ENCODE measurements at regions not wholly inside any gene's neighbourhood (a gene's known extent, or its start where the extent isn't known, plus 50 kb on each side); places are given as distances from the start of the nearest gene placed in this dataset.

DNA sequence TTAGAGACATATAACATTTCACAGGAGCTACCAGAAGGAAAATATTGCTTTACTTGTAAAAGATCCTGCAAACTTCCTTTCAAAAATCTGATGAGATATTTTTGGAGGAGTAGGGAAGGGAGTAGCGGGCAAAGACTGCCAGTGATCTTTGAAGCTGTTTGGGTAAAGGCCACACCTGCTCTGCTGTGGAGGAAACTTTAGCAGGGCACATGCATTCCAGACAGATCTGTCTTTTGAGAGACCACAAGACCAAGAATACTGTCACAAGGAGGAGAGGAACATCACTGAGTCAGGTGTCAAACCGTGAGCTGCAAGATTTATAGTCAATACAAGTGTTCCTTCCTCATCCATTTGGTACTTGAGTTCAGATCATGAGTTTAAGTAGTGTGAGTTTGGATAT, 654.4 kb downstream of the DNAJB9 start:
- H3K4me2 ChIP-seq (ENCODE audit: insufficient read depth, low read length) = no peak overlapping the region
- no peaks in the 10 kb centered on the region for H3K9me3 ChIP-seq (ENCODE audit: low read depth, low read length)
- H2AFZ ChIP-seq (ENCODE audit: low read length) = no peak overlapping the region
- no peaks in the 10 kb centered on the region for H3K36me3 ChIP-seq (ENCODE audit: insufficient read depth, low read length)
- no peak overlapping the region for H3K4me3 ChIP-seq (ENCODE audit: insufficient read depth, low read length)
- TF ChIP-seq, protein P1, sequence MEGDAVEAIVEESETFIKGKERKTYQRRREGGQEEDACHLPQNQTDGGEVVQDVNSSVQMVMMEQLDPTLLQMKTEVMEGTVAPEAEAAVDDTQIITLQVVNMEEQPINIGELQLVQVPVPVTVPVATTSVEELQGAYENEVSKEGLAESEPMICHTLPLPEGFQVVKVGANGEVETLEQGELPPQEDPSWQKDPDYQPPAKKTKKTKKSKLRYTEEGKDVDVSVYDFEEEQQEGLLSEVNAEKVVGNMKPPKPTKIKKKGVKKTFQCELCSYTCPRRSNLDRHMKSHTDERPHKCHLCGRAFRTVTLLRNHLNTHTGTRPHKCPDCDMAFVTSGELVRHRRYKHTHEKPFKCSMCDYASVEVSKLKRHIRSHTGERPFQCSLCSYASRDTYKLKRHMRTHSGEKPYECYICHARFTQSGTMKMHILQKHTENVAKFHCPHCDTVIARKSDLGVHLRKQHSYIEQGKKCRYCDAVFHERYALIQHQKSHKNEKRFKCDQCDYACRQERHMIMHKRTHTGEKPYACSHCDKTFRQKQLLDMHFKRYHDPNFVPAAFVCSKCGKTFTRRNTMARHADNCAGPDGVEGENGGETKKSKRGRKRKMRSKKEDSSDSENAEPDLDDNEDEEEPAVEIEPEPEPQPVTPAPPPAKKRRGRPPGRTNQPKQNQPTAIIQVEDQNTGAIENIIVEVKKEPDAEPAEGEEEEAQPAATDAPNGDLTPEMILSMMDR (IDR thresholded peaks at IDR 0.05; ENCODE audit: extremely low read depth, low read depth, low read length) = no peak
- no peaks in the 10 kb centered on the region for H3K27me3 ChIP-seq (ENCODE audit: insufficient read depth, low read length)
- H4K20me1 ChIP-seq (ENCODE audit: insufficient read depth, low read length) = no peaks in the 10 kb centered on the region
- no peaks in the 10 kb centered on the region for H3K4me1 ChIP-seq (ENCODE audit: insufficient read depth, low read length)
- DNase-seq (ENCODE audit: insufficient read length, low spot score, missing footprints) = no peak
- H3K27ac ChIP-seq (ENCODE audit: low read depth, low read length) = no peak overlapping the region
- no peaks in the 10 kb centered on the region for H3K79me2 ChIP-seq (ENCODE audit: insufficient read depth, low read length)

- no peaks in the 10 kb centered on the region for H3K4me1 ChIP-seq (ENCODE audit: insufficient read depth, low read length)
- TF ChIP-seq, protein P1 (IDR thresholded peaks at IDR 0.05; ENCODE audit: extremely low read depth, low read depth, low read length) = no peak
- H3K4me2 ChIP-seq (ENCODE audit: insufficient read depth, low read length) = no peak overlapping the region
- H3K27ac ChIP-seq (ENCODE audit: low read depth, low read length) = no peak overlapping the region
- H4K20me1 ChIP-seq (ENCODE audit: insufficient read depth, low read length) = no peaks in the 10 kb centered on the region
- H3K79me2 ChIP-seq (ENCODE audit: insufficient read depth, low read length) = no peaks in the 10 kb centered on the region
- H3K4me3 ChIP-seq (ENCODE audit: insufficient read depth, low read length) = no peak overlapping the region
- no peaks in the 10 kb centered on the region for H3K27me3 ChIP-seq (ENCODE audit: insufficient read depth, low read length)
- H3K9me3 ChIP-seq (ENCODE audit: low read depth, low read length) = peaks cover 2% of the 10 kb centered on the region
- no peak for DNase-seq (ENCODE audit: insufficient read length, low spot score, missing footprints)
- no peak overlapping the region for H2AFZ ChIP-seq (ENCODE audit: low read length)
- H3K36me3 ChIP-seq (ENCODE audit: insufficient read depth, low read length) = no peaks in the 10 kb centered on the region
These were observed 657.0 kb downstream of the DNAJB9 start for GRCh38 chr7:109226699-109227098.

- H2AFZ ChIP-seq (ENCODE audit: low read length) = no peak overlapping the region
- H3K27me3 ChIP-seq (ENCODE audit: insufficient read depth, low read length) = no peaks in the 10 kb centered on the region
- no peaks in the 10 kb centered on the region for H3K4me1 ChIP-seq (ENCODE audit: insufficient read depth, low read length)
- no peaks in the 10 kb centered on the region for H3K9me3 ChIP-seq (ENCODE audit: low read depth, low read length)
- H3K36me3 ChIP-seq (ENCODE audit: insufficient read depth, low read length) = no peaks in the 10 kb centered on the region
- H3K4me3 ChIP-seq (ENCODE audit: insufficient read depth, low read length) = no peak overlapping the region
- no peaks in the 10 kb centered on the region for H4K20me1 ChIP-seq (ENCODE audit: insufficient read depth, low read length)
- no peaks in the 10 kb centered on the region for H3K79me2 ChIP-seq (ENCODE audit: insufficient read depth, low read length)
- TF ChIP-seq, protein P1 (IDR thresholded peaks at IDR 0.05; ENCODE audit: extremely low read depth, low read depth, low read length) = no peak
- no peak for DNase-seq (ENCODE audit: insufficient read length, low spot score, missing footprints)
- H3K27ac ChIP-seq (ENCODE audit: low read depth, low read length) = no peak overlapping the region
- no peak overlapping the region for H3K4me2 ChIP-seq (ENCODE audit: insufficient read depth, low read length)
These were observed 665.6 kb downstream of the DNAJB9 start for GRCh38 chr7:109235316-109235715.

DNA sequence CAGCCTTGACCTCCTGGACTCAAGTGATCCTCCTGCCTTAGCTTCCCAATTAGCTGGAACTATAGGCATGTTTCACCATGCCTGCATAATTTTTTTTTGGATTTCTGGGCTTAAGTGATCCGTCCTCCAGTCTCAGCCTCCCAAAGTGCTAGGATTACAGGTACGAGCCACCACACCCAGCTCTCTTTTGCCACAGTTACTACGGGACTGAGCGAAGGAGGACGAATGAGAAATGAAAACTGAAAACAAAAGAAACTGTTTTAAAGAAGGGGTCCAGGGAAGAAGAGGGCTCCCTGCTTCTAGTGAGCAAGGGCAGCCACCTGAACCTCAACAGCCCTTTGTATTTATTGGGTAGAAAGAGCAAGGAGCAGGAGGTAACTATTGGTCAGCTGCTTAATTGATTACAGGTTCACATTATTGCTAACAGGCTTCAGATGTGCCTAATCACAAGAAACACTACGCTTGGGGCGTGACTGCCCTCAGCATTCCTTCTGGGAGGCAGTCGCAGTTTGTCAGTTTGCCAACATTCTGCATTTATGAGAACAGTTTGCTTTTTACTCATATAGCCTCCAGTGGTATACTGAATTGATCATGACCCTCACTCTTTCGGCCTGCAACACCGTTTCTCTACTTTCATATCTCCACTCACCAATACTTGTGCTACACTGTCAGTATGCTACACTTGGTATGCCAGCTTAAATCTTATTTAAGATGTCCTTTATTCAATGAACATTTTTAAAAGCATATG, 676.8 kb downstream of the DNAJB9 start:
- Histone ChIP-seq H3K4me2 (ENCODE audit: insufficient read depth, low read length) (no peak overlapping the region), H3K4me1 (ENCODE audit: insufficient read depth, low read length) (no peaks in the 10 kb centered on the region), H3K36me3 (ENCODE audit: insufficient read depth, low read length) (no peaks in the 10 kb centered on the region), H3K79me2 (ENCODE audit: insufficient read depth, low read length) (no peaks in the 10 kb centered on the region), H3K27ac (ENCODE audit: low read depth, low read length) (no peak overlapping the region), H4K20me1 (ENCODE audit: insufficient read depth, low read length) (no peaks in the 10 kb centered on the region), H3K9me3 (ENCODE audit: low read depth, low read length) (no peaks in the 10 kb centered on the region), H3K4me3 (ENCODE audit: insufficient read depth, low read length) (no peak overlapping the region), H3K27me3 (ENCODE audit: insufficient read depth, low read length) (no peaks in the 10 kb centered on the region), H2AFZ (ENCODE audit: low read length) (no peak overlapping the region)
- TF ChIP-seq, protein P1 (IDR thresholded peaks at IDR 0.05; ENCODE audit: extremely low read depth, low read depth, low read length) = no peak
- DNase-seq (ENCODE audit: insufficient read length, low spot score, missing footprints) = no peak
